Endodermal cell (in vitro differentiated cells): ENCODE measurements at regions not wholly inside any gene's neighbourhood (a gene's known extent, or its start where the extent isn't known, plus 50 kb on each side); places are given as distances from the start of the nearest gene placed in this dataset.

Source experiments
- DNase-seq: peaks from one replicate; pipeline ENCODE4 v3.0.0-alpha.2; 2017
- H3K27ac ChIP-seq: 2 replicates; pipeline ENCODE4 v1.5.1; 2013; ENCODE audit warnings: mild to moderate bottlenecking, low read depth, low read length, moderate library complexity
- H3K27me3 ChIP-seq: 2 replicates; pipeline ENCODE4 v1.6.1; 2013; ENCODE audit warnings: mild to moderate bottlenecking, low read length, moderate library complexity; ENCODE audit not compliant: insufficient read depth, control insufficient read depth, poor library complexity, severe bottlenecking
- H3K36me3 ChIP-seq: 2 replicates; pipeline ENCODE4 v1.7.0; 2013; ENCODE audit warnings: mild to moderate bottlenecking, low read length, moderate library complexity; ENCODE audit not compliant: control insufficient read depth, insufficient read depth
- H3K4me1 ChIP-seq: one replicate; pipeline ENCODE4 v1.7.0; 2013; ENCODE audit warnings: low read length; ENCODE audit not compliant: control insufficient read depth, insufficient read depth
- H3K4me3 ChIP-seq: 2 replicates; pipeline ENCODE4 v1.5.1; 2013; ENCODE audit warnings: mild to moderate bottlenecking, low read length, moderate library complexity
- H3K9ac ChIP-seq: 2 replicates; pipeline ENCODE4 v1.6.1; 2013; ENCODE audit warnings: mild to moderate bottlenecking, low read length, moderate library complexity; ENCODE audit not compliant: poor library complexity, severe bottlenecking; ENCODE audit errors: extremely low read depth
- H3K9me3 ChIP-seq: 2 replicates; pipeline ENCODE4 v1.6.1; 2013; ENCODE audit warnings: mild to moderate bottlenecking, low read length, moderate library complexity; ENCODE audit not compliant: control insufficient read depth
- H3K27ac Mint-ChIP-seq: 2 replicates; pipeline ENCODE4 v1.8.0; 2020; ENCODE audit warnings: mixed read lengths
- H3K27me3 Mint-ChIP-seq: 2 replicates; pipeline ENCODE4 v1.8.0; 2021; ENCODE audit warnings: mild to moderate bottlenecking, mixed read lengths; ENCODE audit not compliant: insufficient read depth
- H3K36me3 Mint-ChIP-seq: 2 replicates; pipeline ENCODE4 v1.8.0; 2020; ENCODE audit warnings: low read depth, mixed read lengths
- H3K4me1 Mint-ChIP-seq: 2 replicates; pipeline ENCODE4 v1.8.0; 2020; ENCODE audit warnings: mixed read lengths
- H3K4me3 Mint-ChIP-seq: 2 replicates; pipeline ENCODE4 v1.8.0; 2020; ENCODE audit warnings: mild to moderate bottlenecking, moderate library complexity, mixed read lengths
- H3K9me3 Mint-ChIP-seq: 2 replicates; pipeline ENCODE4 v1.8.0; 2020; ENCODE audit warnings: mild to moderate bottlenecking, mixed read lengths
- CTCF ChIP-seq: fragments of 200-600 bp; sonication (generic); conservative IDR thresholded peaks from 2 replicates; pipeline ENCODE4 v1.5.0; 2021; ENCODE audit warnings: antibody characterized with exemption, mild to moderate bottlenecking
- WGBS, 2 experiments: methylation state at CpG; one replicate each; pipeline versions ENCODE4 v1.1.5 to v1.1.7; 2013; ENCODE audit warnings: missing lambda C conversion rate in 2 of 2, mixed read lengths in 1 of 2; ENCODE audit not compliant: insufficient coverage in 1 of 2, insufficient read length in 1 of 2; 5-methylcytosine and 5-hydroxymethylcytosine counted together

GRCh38 chr5:39850291-39850690 lies 425.5 kb upstream of the DAB2 start:
- Histone ChIP-seq H3K9me3 (no peaks in the 10 kb centered on the region), H3K4me3 (no peak overlapping the region), H3K4me1 (no peaks in the 10 kb centered on the region), H3K27ac (no peak overlapping the region), H3K9ac (no peak overlapping the region), H3K27me3 (no peaks in the 10 kb centered on the region), H3K36me3 (no peaks in the 10 kb centered on the region)
- Mint-ChIP-seq H3K27me3 (no peaks in the 10 kb centered on the region), H3K4me1 (no peaks in the 10 kb centered on the region), H3K4me3 (no peak overlapping the region), H3K27ac (no peak overlapping the region), H3K36me3 (no peaks in the 10 kb centered on the region), H3K9me3 (no peaks in the 10 kb centered on the region)
- no peak for TF ChIP-seq CTCF
- WGBS, 2 experiments, result 94 to 100% methylated on average over 3 to 4 of the region's 4 CpGs
- no peak for DNase-seq

GRCh38 chr5:39846144-39846543 lies 421.4 kb upstream of the DAB2 start:
- H3K9ac ChIP-seq, result no peak overlapping the region
- no peaks in the 10 kb centered on the region for H3K9me3 ChIP-seq
- no peak for DNase-seq
- H3K4me3 ChIP-seq, result no peak overlapping the region
- no peak for TF ChIP-seq CTCF
- Mint-ChIP-seq H3K9me3 (no peaks in the 10 kb centered on the region), H3K27ac (no peak overlapping the region), H3K36me3 (no peaks in the 10 kb centered on the region), H3K27me3 (no peaks in the 10 kb centered on the region), H3K4me3 (no peak overlapping the region), H3K4me1 (no peaks in the 10 kb centered on the region)
- H3K4me1 ChIP-seq, result no peaks in the 10 kb centered on the region
- no peaks in the 10 kb centered on the region for H3K36me3 ChIP-seq
- H3K27ac ChIP-seq, result no peak overlapping the region
- no peaks in the 10 kb centered on the region for H3K27me3 ChIP-seq

- Mint-ChIP-seq H3K27me3 (no peaks in the 10 kb centered on the region), H3K9me3 (peaks cover 11% of the 10 kb centered on the region), H3K36me3 (no peaks in the 10 kb centered on the region), H3K27ac (no peak overlapping the region), H3K4me1 (no peaks in the 10 kb centered on the region), H3K4me3 (no peak overlapping the region)
- Histone ChIP-seq H3K27ac (no peak overlapping the region), H3K9ac (no peak overlapping the region), H3K9me3 (peaks cover 6% of the 10 kb centered on the region), H3K4me1 (no peaks in the 10 kb centered on the region), H3K36me3 (no peaks in the 10 kb centered on the region), H3K27me3 (no peaks in the 10 kb centered on the region), H3K4me3 (no peak overlapping the region)
- no peak for DNase-seq
- WGBS, 2 experiments, result 60% methylated on average over 1 of the region's 1 CpG; no CpG with 5 or more reads in 1 of the 2 experiments
- no peak for TF ChIP-seq CTCF
These were observed 419.0 kb upstream of the DAB2 start for GRCh38 chr5:39843767-39844166.
